Fibroblast of lung (primary cell): ENCODE measurements at regions not wholly inside any gene's neighbourhood (a gene's known extent, or its start where the extent isn't known, plus 50 kb on each side); places are given as distances from the start of the nearest gene placed in this dataset.

ENCODE experiments used
- CTCF ChIP-seq, 2 donors: IDR thresholded peaks in 1 of 2; conservative IDR thresholded peaks in 1 of 2; 1 replicate in 1 of 2; 2 replicates in 1 of 2; pipeline ENCODE4 v1.5.1; 2011 to 2012; ENCODE audit warnings: low read length in 2 of 2, control low read depth in 1 of 2, inconsistent platforms in 1 of 2, low read depth in 1 of 2, mild to moderate bottlenecking in 1 of 2
- EZH2 ChIP-seq: IDR thresholded peaks from 2 replicates; pipeline ENCODE4 v1.5.1; 2012; ENCODE audit warnings: low read length, control low read depth, mild to moderate bottlenecking; ENCODE audit errors: missing control alignments

GRCh38 chr12:131647667-131648066 lies 63.2 kb upstream of the SFSWAP start:
- TF ChIP-seq CTCF (conservative IDR thresholded peaks at IDR 0.05 in 1 of 2, IDR thresholded peaks at IDR 0.05 in 1 of 2; ENCODE audit: low read depth in 1 of 2, low read length in 2 of 2), result no peak
- no peak for TF ChIP-seq EZH2
